COR-L47 (cell line): ENCODE measurements at regions not wholly inside any gene's neighbourhood (a gene's known extent, or its start where the extent isn't known, plus 50 kb on each side); places are given as distances from the start of the nearest gene placed in this dataset.
"Not testable (repeated sequence)": the region's sequence is repeated elsewhere in the genome, so short reads cannot be mapped to it uniquely, and the experiment has no call there.

Experiments
- DNase-seq: peaks from one replicate; lab custom pipeline; 2025; lab: John Stamatoyannopoulos, UW

DNA sequence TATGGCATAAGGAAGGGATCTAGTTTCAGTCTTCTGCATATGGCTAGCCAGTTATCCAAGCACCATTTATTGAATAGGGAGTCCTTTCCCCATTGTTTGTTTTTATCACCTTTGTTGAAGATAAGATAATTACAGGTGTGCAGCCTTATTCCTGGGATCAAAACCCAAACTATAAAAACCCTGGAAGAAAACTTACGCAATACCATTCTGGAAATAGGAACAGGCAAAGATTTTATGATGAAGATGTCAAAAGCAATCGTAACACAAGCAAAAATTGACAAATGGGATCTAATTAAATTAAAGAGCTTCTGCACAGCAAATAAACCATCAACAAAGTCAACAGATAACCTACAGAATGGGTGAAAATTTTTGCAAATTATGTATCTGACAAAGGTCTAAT lies 128.5 kb upstream of the DCN start:
- DNase-seq, result peak; percentile 2

DNA sequence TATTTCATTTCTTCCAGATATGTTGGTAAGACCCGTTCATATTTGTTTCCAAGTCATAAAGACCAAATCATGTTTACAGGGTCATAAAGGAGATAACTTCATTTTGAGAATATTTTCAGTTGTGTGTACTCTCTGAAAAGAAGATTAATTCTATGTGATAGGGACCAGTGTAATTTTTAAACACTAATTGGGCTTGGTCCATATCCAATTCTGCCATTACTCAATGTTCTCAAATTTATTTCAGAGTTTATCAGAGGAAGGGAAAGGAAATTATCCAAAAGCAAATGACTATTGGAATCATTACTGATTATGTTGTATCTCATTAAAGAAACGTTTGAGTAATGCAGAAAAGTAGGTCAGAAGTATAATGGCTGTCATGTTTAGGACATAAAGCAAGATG lies 126.8 kb upstream of the DCN start:
- no peak for DNase-seq

DNA sequence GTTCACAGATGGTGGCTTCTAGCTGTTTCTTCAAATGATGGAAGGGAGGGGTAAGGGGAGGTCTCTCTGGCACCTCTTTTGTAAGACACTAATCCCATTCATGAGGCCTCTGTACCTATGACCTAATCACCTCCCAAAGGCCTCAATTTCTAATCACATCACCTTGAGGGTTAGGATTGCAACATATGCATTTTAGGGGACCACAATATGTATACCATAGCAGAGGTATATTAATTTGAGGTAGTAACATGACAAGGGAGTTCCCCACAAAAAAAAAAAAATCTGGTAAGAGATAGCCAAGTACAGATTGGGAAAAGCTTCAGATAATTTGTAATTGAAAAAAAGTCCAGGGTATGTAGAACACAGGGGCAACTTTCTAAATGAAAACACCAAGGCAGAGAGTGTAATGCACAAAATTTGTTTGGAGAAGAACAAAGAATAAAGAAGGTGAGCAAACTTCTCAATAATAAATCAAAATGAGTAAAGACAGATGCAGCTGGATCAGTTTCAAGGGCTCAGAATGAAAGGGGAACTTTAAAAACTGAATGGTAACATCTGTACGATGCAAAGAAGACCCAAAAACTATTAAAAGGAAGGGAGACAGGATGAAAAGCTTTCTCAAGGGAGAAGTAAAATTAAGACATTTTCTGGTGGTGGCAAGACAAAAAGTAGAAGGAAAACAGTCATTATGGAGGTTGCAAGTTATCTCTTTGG lies 125.5 kb upstream of the DCN start:
- DNase-seq, result no peak

DNA sequence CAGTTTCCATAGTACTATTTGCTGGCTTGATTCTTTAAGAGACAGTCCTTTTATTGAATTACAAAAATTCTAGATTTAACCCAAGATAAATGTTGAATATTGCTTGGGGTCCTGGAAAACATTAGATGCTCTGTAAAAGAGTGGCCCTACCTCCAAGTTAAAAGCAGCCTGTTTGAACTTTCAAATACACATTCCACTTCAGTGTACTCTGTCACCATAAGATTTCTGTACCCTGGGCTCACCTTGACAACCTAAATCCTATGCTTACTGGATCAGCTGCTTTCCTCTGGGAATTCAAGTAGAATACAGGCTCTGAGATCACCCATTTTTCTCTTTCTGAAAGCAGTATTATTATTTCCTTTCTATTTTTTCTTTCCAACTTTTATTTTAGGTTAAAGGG lies 107.7 kb upstream of the DCN start:
- no peak for DNase-seq

DNA sequence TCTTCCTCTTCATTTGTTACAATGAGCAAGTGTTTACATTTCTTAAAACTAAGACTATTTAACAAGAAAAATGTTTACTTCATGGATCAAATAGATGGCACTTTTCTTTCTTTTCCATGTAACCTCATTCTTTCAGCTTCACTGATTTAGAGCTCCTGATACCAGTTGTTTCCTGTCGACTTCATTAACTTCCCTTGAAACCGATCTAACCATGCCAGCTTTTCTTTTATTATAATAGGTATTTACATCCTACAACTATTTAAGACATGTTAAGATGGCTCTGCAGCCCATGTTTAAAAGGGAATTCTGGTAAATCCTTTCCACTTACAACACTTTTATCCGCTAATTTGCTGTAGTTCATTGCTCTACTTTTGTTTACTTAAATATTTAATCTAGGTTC lies 107.3 kb upstream of the DCN start:
- DNase-seq, result no peak

DNA sequence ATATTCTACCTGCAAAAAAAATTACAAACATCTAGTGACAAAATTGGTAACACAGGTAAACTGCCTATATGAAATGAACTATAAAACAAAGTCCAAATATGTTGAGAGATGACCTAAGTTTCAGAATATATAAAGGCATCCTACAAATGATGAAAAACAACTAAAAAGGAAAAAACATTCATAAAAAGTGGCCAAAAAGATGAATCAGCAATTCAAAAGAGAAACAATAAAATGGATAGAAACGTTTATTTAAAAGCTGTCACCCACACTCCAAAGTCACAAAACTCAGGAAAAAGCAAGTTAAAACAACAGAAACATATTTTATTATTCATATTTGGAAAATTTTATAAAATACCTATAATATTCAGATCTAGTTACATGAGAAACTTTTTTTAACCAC lies 106.5 kb upstream of the DCN start:
- no peak for DNase-seq

DNA sequence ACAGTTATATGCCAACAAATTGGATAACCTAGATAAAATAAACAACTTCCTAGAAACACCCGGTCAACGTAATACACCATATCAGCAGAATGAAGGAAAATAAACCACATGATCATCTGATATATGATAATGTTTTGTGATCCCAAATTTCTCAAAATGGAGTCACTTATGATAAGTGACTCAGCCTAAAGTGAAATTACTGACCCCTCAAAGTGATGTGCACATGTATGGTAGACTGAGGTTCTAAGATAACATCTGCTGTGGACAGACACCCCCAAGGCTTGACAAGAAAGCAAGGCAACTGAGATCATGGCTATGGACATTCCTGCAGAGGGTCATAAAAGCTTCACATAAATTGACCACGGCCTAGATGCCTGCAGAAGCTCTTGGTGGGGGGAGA lies 105.1 kb upstream of the DCN start:
- no peak for DNase-seq

DNA sequence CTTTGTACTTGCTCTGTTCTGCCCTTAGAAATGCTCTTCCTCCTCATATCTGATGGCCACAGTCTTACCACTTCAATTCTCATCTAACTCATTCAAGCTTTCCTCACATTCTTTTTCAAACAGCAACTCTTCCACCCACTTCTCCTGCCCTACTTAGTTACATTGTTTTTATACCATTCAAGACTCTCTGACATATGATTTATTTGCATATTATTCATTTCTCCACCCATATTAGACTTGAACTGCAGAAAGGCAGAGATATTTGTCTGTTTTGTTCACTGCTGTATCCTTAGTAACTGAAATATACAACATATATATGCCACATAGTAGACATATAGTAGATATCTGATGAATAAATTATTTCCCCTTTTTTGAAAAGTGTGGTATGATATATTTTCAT lies 95.5 kb upstream of the DCN start:
- DNase-seq, result no peak

DNA sequence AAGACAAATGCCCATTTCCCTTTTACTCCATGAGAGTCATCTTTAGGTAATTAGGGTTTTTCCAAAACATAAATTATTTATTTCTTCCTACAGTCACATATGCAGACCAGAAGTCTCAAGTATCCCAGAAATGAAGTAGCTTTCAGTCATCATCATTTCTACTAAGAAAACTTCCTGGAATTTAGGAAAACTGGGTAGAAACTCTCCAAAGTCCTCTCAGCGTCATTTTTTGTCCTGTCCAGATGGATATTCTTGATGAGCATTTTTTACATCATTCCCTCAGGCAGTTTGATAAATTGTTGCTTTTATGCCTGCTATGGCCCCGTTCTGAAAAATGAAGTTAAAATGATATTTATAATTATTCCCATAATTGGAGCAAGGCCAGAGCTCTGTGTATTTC lies 93.9 kb upstream of the DCN start:
- no peak for DNase-seq

DNA sequence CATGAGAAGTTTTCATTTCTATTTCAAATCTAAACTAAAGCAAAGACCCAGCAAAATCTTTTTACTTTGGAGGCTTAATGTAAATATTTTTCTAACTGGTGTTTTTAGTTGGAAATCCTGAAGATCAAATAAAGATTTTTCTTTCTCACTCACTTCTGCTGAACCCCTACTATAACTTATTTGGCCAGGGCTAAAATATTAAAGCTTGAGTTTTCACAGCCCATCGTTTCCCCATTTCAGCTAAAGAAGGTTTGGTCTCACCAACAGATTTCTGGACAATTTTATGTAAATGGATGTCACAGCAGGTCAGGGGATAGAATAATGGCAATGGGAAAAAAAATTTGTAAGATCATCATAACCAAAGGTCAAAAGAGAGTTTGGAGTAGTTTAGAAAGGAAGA lies 92.7 kb upstream of the DCN start:
- no peak for DNase-seq

DNA sequence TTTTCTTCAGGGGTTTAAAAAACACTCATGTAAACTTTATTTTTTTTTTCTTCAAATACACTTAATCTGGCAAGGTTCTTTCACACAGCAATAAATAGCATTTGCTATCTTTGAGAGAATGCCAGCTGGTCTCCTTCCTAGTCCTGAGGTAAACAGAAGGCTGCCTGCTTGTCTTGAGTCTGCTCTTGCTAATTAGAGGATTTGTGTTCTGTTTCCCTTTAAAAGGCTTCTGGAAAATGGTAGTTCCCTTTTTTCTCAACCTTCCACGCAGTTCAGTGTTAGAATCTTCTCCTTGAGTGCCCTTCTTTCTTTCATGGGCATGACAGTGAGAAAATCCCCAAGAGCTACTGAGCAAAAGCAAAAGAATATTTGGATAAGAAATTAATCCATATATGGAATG lies 92.3 kb upstream of the DCN start:
- DNase-seq, result no peak

DNA sequence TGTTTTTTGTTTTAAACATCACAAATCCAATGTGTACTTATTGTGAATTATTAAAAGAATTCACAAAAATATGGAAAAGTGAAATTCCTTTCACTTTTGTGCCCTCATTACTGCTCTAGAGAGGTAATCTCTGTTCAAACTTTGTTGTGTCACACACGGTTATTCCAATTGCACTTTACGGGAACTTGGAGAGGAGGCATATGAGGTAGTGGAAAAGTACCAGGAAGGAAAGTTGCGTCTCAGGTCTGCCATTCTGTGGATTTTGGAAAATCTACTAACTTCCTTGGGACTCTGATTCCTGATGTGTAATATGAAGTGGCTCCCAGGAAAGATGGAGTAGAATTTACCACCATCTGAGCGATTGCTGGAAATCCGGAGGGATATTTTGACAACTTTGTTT lies 90.9 kb upstream of the DCN start:
- no peak for DNase-seq

DNA sequence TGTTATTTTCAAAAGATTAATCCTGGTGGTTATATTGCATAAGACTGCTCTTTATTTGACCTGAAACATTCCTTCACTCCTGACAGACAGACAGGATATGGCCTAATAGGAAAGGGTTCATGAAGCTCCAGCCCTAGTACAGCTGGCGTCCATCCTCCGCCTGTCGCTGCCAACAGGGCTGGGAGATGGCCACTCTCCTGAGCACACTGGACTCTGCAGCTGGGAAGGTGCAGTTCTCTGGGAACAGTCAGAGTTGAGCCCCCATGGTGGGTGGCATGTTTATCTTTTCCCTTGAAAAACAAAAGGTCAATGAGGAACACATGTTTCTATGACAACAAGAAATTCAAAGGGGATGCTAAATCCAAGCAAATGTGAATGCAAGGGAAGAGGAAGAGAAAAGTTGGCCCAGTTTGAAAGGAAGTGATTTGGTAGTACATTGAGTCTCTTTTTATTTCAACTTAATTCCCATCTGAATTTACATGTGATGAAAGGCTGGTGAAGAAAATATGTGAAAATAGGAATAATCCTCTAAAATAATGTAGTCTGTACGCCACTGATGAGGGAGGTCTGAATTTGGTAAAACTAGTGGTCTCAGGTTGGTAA lies 89.9 kb upstream of the DCN start:
- no peak for DNase-seq

DNA sequence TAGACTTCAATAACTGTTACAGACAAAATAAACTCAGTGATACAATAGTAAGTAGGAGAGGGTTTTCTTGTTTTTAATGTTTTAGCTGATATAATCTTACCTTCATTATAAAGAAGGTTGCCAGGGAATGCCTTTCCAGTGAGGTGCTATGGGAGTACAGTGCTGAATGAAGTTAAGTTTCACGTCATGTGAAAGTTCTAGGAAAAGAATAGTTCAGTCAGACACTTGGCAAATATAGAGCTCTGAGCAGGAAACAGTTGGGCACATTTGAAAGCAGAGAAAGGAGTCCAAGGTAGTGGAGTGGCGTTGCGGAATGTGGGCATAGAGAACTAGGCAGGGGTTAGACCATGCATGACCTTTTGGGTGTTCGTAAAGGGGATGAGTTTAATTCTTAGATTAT lies 88.6 kb upstream of the DCN start:
- no peak for DNase-seq

DNA sequence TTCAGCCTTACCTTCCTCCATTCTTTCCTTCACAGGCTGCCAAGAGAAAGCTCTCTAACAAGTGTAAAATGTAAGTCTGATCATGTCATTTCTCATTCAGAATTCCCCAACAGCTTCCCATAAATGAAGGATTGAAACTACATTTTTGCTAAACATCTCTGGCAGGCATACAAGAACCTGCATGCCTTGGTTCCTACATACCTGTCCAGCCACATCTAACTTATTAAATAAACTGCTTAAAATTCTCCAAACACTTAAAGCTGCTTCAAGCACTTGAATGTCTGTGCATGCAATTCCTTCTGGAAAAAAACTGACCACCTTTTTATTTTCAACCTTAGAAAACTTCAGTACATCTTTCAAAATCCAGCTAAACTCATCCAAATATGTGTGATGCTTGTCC lies 84.4 kb upstream of the DCN start:
- no peak for DNase-seq

DNA sequence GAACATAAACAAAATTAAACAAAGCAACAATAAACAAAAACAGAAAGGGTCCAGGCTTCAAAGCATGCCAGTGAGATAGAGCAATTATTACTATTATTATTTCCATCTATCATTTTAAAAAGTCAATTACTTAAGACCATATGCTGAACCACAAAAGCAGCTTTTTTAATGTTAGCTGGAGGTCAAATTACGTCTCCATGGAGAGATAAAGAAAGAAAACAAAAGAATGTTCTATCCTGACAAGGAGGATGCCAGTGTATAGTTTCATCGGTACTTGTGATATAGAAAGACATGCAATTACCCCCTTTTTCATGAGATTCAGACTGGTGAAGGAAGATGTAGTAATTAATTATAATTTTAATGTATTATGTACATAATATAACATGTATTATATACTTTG lies 81.6 kb upstream of the DCN start:
- no peak for DNase-seq

DNA sequence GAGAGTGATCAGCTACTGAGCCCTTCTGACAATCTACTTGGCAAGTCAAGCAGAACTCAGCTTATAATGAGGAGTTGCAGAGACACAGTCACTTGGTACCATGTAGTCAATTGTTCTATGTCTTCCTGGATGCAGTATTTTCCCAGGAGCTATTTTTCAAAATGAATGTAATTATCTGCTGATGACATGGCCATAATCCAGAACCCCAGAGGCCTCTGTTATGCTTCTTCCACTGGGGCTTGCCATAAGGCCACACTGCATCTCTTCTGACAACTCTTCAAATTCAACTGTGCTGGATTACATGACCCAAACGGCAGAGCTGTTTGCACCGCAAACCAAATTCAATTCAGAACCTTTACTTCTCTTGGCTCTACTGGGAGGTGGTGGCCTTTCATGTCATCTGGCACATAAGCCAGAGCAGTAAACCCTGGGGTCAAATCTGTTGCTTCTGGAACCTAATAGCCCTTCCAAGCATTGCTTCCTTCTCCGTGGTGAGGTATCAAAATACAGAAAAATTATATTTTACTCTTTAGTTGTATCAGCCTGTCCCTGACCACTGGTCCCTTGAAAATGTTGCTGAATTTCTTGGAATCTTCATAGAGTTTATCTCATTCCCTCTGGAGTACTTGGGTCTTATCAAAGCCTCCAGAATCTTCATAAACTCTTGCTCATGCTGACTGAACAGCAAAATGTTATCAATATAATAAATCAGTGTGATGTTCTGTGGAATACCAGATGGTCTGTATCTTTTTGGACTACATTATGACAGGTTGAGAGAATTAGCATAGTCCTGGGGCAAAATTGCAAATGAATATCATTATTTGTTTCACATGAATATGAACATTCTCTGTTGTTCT lies 79.4 kb upstream of the DCN start:
- DNase-seq, result no peak

DNA sequence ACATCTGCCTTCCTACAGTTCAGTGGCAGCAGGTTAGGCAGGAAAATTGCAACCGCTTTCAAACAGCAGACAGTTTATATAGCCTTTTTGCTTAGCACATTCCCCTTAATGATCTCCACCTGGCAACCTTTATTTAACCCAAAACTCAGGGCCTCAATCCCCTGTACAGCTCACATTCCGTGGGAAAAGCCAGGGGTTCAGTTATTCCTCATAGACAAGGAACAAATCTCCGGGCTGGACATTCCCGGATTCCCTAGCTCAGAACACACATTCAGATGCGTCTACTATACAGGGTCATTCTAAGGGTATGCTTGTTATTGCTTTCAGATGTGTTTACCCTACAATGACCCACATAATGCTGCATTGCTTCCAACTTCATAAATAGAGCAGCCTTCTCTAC lies 73.8 kb upstream of the DCN start:
- DNase-seq, result no peak

DNA sequence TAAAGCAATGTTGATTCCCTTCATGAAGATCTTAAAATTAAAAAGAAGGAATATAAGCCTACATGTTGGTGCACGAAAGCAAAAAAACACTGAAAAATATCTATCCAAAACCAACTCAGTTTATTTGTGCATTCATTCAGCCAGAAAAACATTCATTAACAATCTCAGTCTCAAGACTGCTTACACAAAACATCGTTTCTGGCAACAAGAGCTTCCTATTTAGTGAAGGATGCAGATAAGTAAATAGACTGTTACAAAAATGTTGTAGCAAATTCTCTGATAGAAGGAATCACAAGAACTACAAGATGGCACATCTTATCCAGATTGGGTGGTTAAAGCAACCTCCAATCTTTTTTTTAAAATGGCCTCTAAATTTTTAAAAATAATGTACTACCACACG lies 69.7 kb upstream of the DCN start:
- no peak for DNase-seq

DNA sequence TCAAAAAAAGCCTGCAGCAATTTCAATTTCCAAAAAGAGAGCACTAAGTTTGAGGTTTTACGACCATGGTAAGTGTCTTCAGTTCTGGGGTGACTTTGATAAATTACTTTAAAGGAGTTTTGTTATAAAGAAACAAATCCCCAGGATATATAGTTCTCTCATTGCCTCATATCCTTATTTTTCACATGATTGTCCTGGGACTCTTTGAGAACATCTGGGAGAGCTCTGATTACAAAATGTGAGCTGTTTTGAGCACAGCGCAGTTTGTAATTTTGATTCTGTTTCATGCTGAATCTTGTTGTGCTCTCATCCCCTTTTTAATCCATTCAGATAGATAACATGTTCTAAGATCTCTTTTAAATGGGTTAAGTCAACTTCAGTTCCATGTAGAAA lies 67.7 kb upstream of the DCN start:
- no peak for DNase-seq

DNA sequence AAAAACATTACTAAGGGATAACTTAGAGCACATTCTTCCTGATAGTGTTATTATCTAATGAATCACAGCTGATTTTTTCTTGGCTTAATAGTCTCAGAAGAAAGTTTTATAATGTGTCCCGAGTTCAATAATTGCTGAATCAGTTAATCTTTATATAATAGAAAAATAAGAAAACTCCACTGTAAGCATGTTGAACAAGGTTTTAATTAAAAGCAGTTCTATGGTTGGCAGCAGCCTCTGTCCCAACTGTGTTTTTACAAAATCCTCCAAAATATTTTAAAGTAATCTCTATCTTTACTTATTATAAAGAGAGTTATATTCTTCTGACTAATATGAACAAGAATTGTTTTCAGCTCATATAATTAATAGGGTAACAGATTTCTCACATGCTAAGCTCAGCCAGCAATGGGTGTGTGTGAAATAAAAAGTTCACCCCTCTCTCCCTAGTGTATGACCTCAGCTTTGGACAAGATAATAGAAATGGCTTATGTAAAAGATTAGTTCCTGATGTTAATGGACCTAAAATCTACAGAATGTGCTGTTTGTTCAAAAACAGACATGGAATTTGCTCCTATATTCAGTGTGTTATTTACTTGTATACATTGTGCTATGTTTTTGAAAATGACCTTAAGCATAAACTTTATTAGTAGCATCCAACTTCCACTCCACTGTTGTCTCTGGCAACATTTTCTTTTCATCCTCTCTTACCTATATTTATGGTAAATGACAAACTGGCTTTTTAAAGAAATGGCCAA lies 67.1 kb upstream of the DCN start:
- no peak for DNase-seq

DNA sequence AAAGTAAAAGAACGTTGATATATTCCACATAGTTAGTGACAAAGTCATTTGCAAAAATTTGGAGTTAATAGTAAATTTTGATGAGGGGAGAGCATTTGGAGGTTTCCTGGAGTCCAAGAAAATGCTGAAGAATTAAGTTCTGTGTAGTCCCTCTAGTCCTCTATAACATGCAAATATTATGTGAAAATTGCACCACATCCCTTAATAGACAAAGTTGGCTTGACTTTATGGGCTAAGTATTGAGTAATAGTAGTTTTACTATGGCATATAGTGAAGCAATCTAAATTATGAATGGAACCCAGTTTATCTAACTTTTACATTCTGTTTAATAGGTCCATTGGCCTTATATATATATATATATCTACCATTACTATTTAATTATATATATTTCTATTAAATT lies 66.4 kb upstream of the DCN start:
- DNase-seq, result no peak

DNA sequence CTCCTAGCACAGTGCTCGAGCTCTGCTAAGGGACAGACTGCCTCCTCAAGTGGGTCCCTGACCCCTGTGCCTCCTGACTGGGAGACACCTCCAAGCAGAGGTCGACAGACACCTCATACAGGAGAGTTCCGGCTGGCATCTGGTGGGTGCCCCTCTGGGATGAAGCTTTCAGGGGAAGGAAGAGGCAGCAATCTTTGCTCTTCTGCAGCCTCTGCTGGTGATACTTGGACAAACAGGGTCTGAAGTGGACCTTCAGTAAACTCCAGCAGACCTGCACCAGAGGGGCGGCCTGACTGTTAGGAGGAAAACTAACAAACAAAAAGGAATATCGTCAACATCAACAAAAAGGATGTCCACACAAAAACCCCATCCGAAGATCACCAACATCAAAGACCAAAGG lies 60.6 kb upstream of the DCN start:
- not testable (repeated sequence) for DNase-seq
